NCI-H2171 (cell line): ENCODE measurements at regions not wholly inside any gene's neighbourhood (a gene's known extent, or its start where the extent isn't known, plus 50 kb on each side); places are given as distances from the start of the nearest gene placed in this dataset.
"Not testable (repeated sequence)": the region's sequence is repeated elsewhere in the genome, so short reads cannot be mapped to it uniquely, and the experiment has no call there.

Experiments used
- DNase-seq: peaks from one replicate; lab custom pipeline; 2025; lab: John Stamatoyannopoulos, UW

- DNase-seq = no peak
Measured at GRCh38 chr14:71432334-71433110, 499.7 kb upstream of the RGS6 start.

- DNase-seq = no peak
Measured at GRCh38 chr14:71433303-71433702, 498.9 kb upstream of the RGS6 start.

GRCh38 chr14:71435641-71436040, 496.6 kb upstream of the RGS6 start:
- not testable (repeated sequence) for DNase-seq

- no peak for DNase-seq
Measured at GRCh38 chr14:71437870-71438269, 494.4 kb upstream of the RGS6 start.

- DNase-seq = no peak
Measured at GRCh38 chr14:71438684-71439083, 493.5 kb upstream of the RGS6 start.

- no peak for DNase-seq
Measured at GRCh38 chr14:71441126-71441525, 491.1 kb upstream of the RGS6 start.

GRCh38 chr14:71444030-71444822, 488.0 kb upstream of the RGS6 start:
- DNase-seq = no peak

- no peak for DNase-seq
Measured at GRCh38 chr14:71448431-71449315, 483.6 kb upstream of the RGS6 start.

GRCh38 chr14:71449316-71450055, 482.7 kb upstream of the RGS6 start:
- no peak for DNase-seq

- no peak for DNase-seq
Measured at GRCh38 chr14:71451501-71451900, 480.7 kb upstream of the RGS6 start.

- DNase-seq = no peak
Measured at GRCh38 chr14:71452539-71452938, 479.7 kb upstream of the RGS6 start.

- no peak for DNase-seq
Measured at GRCh38 chr14:71452987-71453386, 479.2 kb upstream of the RGS6 start.

- DNase-seq = no peak
Measured at GRCh38 chr14:71454010-71454409, 478.2 kb upstream of the RGS6 start.

GRCh38 chr14:71454513-71455332, 477.5 kb upstream of the RGS6 start:
- no peak for DNase-seq

GRCh38 chr14:71460091-71460490, 472.1 kb upstream of the RGS6 start:
- DNase-seq = no peak

- DNase-seq = not testable (repeated sequence)
Measured at GRCh38 chr14:71461617-71462016, 470.6 kb upstream of the RGS6 start.

- no peak for DNase-seq
Measured at GRCh38 chr14:71463807-71464206, 468.4 kb upstream of the RGS6 start.

GRCh38 chr14:71464840-71465239, 467.4 kb upstream of the RGS6 start:
- DNase-seq = no peak

- DNase-seq = no peak
Measured at GRCh38 chr14:71465316-71465715, 466.9 kb upstream of the RGS6 start.

- no peak for DNase-seq
Measured at GRCh38 chr14:71466251-71466650, 466.0 kb upstream of the RGS6 start.

- no peak for DNase-seq
Measured at GRCh38 chr14:71466946-71467345, 465.3 kb upstream of the RGS6 start.
